HG03039 (cell line): ENCODE measurements at regions not wholly inside any gene's neighbourhood (a gene's known extent, or its start where the extent isn't known, plus 50 kb on each side); places are given as distances from the start of the nearest gene placed in this dataset.

Experiments
- ATAC-seq: cut with Tn5 transposase; IDR thresholded peaks from one replicate; pipeline ENCODE4 v1.9.1; 2021; ENCODE audit warnings: mild to moderate bottlenecking, moderate library complexity; ENCODE audit not compliant: unreplicated experiment

- ATAC-seq = no peak
Observed at GRCh38 chr3:24740326-24740725, 245.7 kb upstream of the THRB start.

- ATAC-seq = no peak
Observed at GRCh38 chr3:24741506-24741905, 246.9 kb upstream of the THRB start.

- ATAC-seq = no peak
Observed at GRCh38 chr3:24748520-24748919, 253.9 kb upstream of the THRB start.

GRCh38 chr3:24751020-24751419 is 256.4 kb upstream of the THRB start:
- ATAC-seq = no peak

GRCh38 chr3:24756101-24756888 is 261.6 kb upstream of the THRB start:
- no peak for ATAC-seq

- ATAC-seq = no peak
Observed at GRCh38 chr3:24763393-24763792, 268.7 kb upstream of the THRB start.

GRCh38 chr3:24764236-24764915 is 269.7 kb upstream of the THRB start:
- no peak for ATAC-seq

GRCh38 chr3:24765399-24765798 is 270.7 kb upstream of the THRB start:
- ATAC-seq = no peak

GRCh38 chr3:24769918-24770317 is 275.3 kb upstream of the THRB start:
- ATAC-seq = no peak

GRCh38 chr3:24773798-24774197 is 279.1 kb upstream of the THRB start:
- no peak for ATAC-seq

GRCh38 chr3:24780991-24781390 is 286.3 kb upstream of the THRB start:
- no peak for ATAC-seq

GRCh38 chr3:24781454-24781853 is 286.8 kb upstream of the THRB start:
- ATAC-seq = no peak

- ATAC-seq = no peak
Observed at GRCh38 chr3:24793896-24794295, 299.2 kb upstream of the THRB start.

GRCh38 chr3:24802614-24803013 is 308.0 kb upstream of the THRB start:
- ATAC-seq = peak; percentile 95

- ATAC-seq = no peak
Observed at GRCh38 chr3:24804095-24804494, 309.4 kb upstream of the THRB start.

GRCh38 chr3:24810881-24811280 is 316.2 kb upstream of the THRB start:
- no peak for ATAC-seq

GRCh38 chr3:24812116-24812515 is 317.5 kb upstream of the THRB start:
- ATAC-seq = no peak

- ATAC-seq = no peak
Observed at GRCh38 chr3:24818055-24818454, 323.4 kb upstream of the THRB start.

- no peak for ATAC-seq
Observed at GRCh38 chr3:24828011-24828410, 333.4 kb upstream of the THRB start.

GRCh38 chr3:24828551-24828950 is 333.9 kb upstream of the THRB start:
- ATAC-seq = no peak

GRCh38 chr3:24829011-24829581 is 334.4 kb upstream of the THRB start:
- ATAC-seq = no peak

GRCh38 chr3:24829629-24830229 is 335.1 kb upstream of the THRB start:
- no peak for ATAC-seq
